Memory B cell (primary cell): ENCODE measurements at regions not wholly inside any gene's neighbourhood (a gene's known extent, or its start where the extent isn't known, plus 50 kb on each side); places are given as distances from the start of the nearest gene placed in this dataset.

Experiments used
- ATAC-seq: fragments of 150-1000 bp; cut with Tn5 transposase; 2 replicates; pipeline ENCODE4 v1.10.0; 2021; ENCODE audit warnings: low read depth, mild to moderate bottlenecking, moderate library complexity
- DNase-seq, 2 donors: peaks; one replicate each; pipeline ENCODE4 v3.0.0; 2022; ENCODE audit warnings: low spot score in 2 of 2
- H3K27ac Mint-ChIP-seq: one replicate; pipeline ENCODE4 v1.8.0; 2022; ENCODE audit warnings: mild to moderate bottlenecking, moderate library complexity, mixed read lengths
- H3K27me3 Mint-ChIP-seq: one replicate; pipeline ENCODE4 v1.8.0; 2022; ENCODE audit warnings: mixed read lengths
- H3K36me3 Mint-ChIP-seq: one replicate; pipeline ENCODE4 v1.8.0; 2022; ENCODE audit warnings: mild to moderate bottlenecking, mixed read lengths
- H3K4me1 Mint-ChIP-seq: one replicate; pipeline ENCODE4 v1.8.0; 2022; ENCODE audit warnings: mixed read lengths
- H3K4me3 Mint-ChIP-seq: one replicate; pipeline ENCODE4 v1.8.0; 2022; ENCODE audit warnings: mild to moderate bottlenecking, moderate library complexity, mixed read lengths
- H3K9me3 Mint-ChIP-seq: one replicate; pipeline ENCODE4 v1.8.0; 2022; ENCODE audit warnings: mixed read lengths

DNA sequence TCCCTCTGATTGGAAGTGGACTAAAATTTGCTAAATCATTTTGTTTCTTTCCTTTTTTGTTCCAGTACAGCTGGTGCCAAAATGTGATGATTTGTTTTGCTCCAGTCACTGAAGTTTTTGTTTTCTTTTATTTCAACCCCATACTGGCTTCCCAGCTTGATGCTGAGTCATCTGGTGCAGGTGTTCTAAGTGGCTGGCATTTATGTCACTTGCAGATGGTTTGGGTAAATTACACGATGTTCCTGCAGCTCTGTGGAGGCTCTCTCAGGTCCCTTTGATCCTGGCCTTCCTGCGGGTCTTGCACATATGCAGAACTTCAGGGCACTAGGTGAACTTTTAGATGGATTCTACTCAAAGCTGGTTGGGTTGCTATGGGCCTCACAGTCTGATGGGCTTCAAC, 577.7 kb downstream of the HAO1 start:
- no peaks in the 10 kb centered on the region for H3K36me3 Mint-ChIP-seq
- ATAC-seq (no peak), DNase-seq (no peak)
- H3K27ac Mint-ChIP-seq, result no peak overlapping the region
- no peaks in the 10 kb centered on the region for H3K4me1 Mint-ChIP-seq
- H3K9me3 Mint-ChIP-seq, result peaks cover 9% of the 10 kb centered on the region
- no peaks in the 10 kb centered on the region for H3K27me3 Mint-ChIP-seq
- H3K4me3 Mint-ChIP-seq, result no peak overlapping the region

DNA sequence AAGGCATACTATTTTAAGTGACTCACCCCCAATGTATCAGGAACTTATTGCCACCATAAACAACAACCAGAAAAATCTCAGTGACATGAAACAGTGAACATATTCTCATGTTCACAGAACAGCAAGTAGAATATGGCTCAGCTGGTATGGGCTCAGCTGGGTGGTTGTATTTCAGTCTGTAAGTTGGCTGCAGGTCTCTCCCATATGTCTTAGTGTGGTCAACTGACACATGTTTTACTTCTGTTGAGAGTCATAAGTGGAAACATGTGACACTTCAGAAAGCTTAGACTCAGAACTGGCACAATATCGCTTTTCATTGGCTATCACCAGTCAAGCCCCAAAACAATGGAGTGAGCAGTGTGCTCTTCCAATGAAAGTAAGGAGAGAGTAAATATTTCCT, 574.1 kb downstream of the HAO1 start:
- Mint-ChIP-seq H3K4me1 (no peaks in the 10 kb centered on the region), H3K4me3 (no peak overlapping the region), H3K36me3 (no peaks in the 10 kb centered on the region), H3K9me3 (peaks cover 10% of the 10 kb centered on the region), H3K27me3 (no peaks in the 10 kb centered on the region), H3K27ac (no peak overlapping the region)
- no peak for DNase-seq
- ATAC-seq, result no peak

DNA sequence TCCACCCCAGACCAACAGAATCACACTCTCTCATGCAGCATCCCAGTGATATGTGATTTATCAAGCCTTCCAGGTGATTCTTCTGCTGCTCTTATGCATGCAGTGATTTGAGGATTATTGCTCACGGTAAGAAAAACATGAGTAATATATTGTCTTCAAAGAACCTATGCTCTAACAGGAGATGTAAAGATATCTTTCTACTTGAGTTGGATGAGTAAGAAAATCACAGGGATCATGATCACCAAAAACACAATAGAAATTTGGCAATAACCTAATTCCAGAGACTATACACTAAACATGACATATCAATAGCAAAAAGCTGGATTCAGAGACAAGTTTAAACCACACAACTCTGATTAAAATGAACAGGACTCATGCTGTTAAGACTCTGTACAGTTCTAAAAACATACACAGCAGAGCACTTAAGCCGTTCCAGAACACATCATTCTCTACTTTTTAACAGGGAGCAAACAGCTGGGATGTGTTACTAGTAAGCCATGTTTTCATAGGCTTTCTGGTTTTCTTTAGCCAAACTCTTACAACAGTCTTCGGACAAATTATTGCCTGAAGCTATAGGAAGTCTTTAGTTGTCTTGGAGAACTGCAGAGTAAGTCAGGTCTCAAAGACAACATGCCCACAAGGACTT, 568.6 kb downstream of the HAO1 start:
- ATAC-seq, result no peak
- Mint-ChIP-seq H3K36me3 (no peaks in the 10 kb centered on the region), H3K27me3 (no peaks in the 10 kb centered on the region), H3K27ac (no peak overlapping the region), H3K4me3 (no peak overlapping the region), H3K4me1 (no peaks in the 10 kb centered on the region), H3K9me3 (peaks cover 4% of the 10 kb centered on the region)
- no peak for DNase-seq

DNA sequence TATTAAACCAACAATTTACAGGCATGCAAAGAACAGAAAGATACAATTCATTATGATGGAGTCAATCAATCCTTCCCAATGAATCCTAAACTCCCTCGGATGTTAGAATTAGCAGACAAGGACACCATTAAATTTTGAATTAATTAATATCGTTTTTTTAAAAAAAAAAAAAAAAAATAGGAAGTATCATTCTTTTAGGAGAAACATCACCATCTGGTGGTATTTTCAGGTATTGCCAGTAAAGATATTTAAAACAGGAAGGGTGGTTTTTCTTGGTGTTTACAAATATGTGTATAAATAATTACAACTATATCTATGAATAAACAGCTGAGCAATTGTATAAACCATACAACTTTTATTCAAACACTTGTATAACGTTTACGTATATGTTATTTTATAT, 564.4 kb downstream of the HAO1 start:
- no peaks in the 10 kb centered on the region for H3K27me3 Mint-ChIP-seq
- no peaks in the 10 kb centered on the region for H3K4me1 Mint-ChIP-seq
- H3K4me3 Mint-ChIP-seq, result no peak overlapping the region
- no peak overlapping the region for H3K27ac Mint-ChIP-seq
- DNase-seq (no peak), ATAC-seq (no peak)
- H3K36me3 Mint-ChIP-seq, result no peaks in the 10 kb centered on the region
- H3K9me3 Mint-ChIP-seq, result peaks cover 2% of the 10 kb centered on the region

DNA sequence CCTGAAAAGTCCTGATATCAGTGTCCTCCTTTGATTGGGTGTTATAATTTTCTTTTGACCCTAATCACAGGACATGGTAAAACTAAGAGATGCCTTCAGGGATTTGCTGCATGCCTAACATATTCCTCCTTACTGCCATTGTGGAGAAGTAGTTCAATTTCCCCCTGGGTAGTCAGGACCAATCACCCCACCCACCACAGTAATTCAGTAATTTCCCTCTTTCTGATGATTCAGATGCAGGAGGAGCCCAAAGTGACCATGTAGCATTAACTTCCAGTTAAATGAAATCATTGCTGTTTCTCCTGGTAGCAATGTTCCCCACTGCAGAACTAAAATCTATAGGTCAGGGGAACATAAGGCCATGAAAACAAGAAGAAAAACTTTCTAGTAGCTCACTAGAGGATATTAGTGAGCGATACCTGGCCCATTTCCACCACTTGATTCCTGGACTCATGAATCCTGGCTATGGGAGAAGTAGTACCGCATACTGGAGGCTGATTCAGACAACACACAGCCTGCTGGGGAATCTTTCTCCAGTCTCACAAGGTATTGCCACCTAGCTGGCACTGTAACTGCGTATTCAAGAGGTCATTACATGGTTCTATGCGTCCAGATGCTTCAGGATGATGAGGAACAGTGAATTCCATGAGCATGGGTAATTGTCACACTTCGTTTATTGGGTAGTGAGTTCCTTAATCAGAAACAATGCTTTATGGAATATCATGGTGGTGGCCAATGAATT, 561.2 kb downstream of the HAO1 start:
- no peak overlapping the region for H3K4me3 Mint-ChIP-seq
- ATAC-seq, result no peak
- no peaks in the 10 kb centered on the region for H3K27me3 Mint-ChIP-seq
- no peaks in the 10 kb centered on the region for H3K4me1 Mint-ChIP-seq
- DNase-seq, result no peak
- H3K9me3 Mint-ChIP-seq, result peaks cover 2% of the 10 kb centered on the region
- no peak overlapping the region for H3K27ac Mint-ChIP-seq
- no peaks in the 10 kb centered on the region for H3K36me3 Mint-ChIP-seq

DNA sequence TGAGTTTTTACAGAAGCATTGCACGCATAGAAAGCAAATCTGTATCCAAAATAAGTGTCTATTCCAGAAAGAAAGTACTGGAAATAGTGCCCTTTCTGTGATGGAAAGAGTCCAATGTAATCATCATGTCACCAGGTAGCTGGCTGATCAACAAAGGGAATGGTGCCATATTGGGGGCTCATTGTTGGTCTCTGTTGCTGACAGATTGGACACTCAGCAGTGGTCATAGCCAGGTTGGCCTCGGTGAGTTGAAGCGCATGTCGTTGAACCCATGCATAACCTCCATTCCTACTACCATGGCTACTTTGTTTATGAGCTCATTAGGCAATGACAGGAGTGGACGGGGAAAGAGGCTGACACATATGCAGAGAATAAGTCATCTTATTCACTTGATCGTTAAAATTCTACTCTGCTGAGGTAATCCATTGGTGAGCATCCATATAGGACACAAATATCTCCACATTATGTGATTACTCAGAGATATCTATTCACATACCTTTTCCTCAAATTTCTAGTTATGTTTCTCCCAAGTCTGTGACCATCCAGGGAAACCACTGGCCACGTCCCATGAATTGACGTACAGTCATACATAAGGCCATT, 560.5 kb downstream of the HAO1 start:
- peaks cover 2% of the 10 kb centered on the region for H3K9me3 Mint-ChIP-seq
- no peaks in the 10 kb centered on the region for H3K36me3 Mint-ChIP-seq
- no peak overlapping the region for H3K4me3 Mint-ChIP-seq
- DNase-seq, result no peak
- H3K4me1 Mint-ChIP-seq, result no peaks in the 10 kb centered on the region
- no peaks in the 10 kb centered on the region for H3K27me3 Mint-ChIP-seq
- no peak overlapping the region for H3K27ac Mint-ChIP-seq
- ATAC-seq, result no peak

DNA sequence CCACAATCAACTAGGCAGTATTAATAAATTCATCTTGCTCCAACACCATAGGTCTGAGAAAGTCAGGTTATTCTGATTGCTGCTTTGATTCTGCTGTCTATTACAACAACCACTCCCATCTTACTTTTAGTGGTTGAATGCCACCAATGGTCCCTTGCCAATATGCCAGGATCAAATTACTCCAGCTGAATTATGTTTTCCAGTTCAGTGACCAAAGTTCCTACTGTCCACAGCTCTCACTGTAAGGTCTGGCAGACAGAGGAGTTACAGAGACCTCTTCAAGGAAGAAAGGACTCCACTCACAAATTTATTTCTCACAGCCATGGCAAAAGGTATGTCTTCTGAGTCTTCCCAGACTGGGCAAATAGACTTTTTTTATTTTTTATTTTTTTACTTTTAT, 557.0 kb downstream of the HAO1 start:
- H3K9me3 Mint-ChIP-seq, result peaks cover 2% of the 10 kb centered on the region
- H3K36me3 Mint-ChIP-seq, result no peaks in the 10 kb centered on the region
- H3K27ac Mint-ChIP-seq, result no peak overlapping the region
- H3K4me3 Mint-ChIP-seq, result no peak overlapping the region
- H3K27me3 Mint-ChIP-seq, result no peaks in the 10 kb centered on the region
- no peak for DNase-seq
- ATAC-seq, result no peak
- H3K4me1 Mint-ChIP-seq, result no peaks in the 10 kb centered on the region

DNA sequence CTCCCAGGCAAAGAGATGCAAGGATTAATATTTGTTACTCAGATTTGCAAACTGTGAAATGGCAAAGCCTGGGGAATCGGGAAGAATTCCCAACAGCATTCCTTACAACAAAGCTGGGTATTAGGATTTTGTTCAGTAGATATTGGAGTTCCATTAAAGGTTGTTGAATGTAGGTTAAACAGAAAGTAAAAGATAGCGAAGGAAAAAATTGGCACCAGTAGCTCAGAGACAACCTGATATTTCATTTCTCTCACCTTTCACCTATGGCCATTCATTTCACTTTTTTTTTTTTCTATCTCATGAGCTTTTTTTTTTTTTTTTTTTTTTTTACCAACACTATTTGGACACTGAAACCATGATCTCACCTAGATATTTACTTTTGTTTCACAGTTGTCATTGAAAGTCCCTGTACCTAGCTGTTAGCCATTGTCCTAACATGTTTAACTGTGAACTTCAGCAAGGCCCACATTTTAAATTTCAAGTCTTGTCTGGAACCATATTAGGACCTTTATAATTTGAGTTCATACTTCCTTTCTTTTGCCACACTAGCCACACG, 552.5 kb downstream of the HAO1 start:
- Mint-ChIP-seq H3K27me3 (no peaks in the 10 kb centered on the region), H3K4me1 (no peaks in the 10 kb centered on the region), H3K27ac (no peak overlapping the region), H3K36me3 (no peaks in the 10 kb centered on the region), H3K9me3 (peaks cover 2% of the 10 kb centered on the region), H3K4me3 (no peak overlapping the region)
- ATAC-seq, result no peak
- no peak for DNase-seq

DNA sequence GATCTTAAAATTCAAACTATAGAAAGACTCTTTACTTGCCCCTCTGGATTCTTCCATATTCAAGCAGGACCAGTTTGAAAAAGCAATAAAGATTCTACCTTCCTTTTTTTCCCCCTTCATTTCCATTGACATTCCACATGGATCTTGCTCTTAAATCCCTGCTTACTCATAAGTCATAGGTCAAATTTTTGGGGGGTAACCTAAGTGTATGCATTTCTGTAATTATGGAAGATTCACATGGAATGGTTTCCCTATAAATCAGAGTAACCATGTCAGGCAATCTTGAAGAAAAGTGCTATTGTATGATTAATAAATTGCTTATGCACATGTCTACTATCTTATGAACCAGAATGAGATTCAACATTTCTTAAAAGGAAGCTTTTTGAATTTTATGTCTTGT, 551.0 kb downstream of the HAO1 start:
- H3K9me3 Mint-ChIP-seq, result peaks cover 2% of the 10 kb centered on the region

DNA sequence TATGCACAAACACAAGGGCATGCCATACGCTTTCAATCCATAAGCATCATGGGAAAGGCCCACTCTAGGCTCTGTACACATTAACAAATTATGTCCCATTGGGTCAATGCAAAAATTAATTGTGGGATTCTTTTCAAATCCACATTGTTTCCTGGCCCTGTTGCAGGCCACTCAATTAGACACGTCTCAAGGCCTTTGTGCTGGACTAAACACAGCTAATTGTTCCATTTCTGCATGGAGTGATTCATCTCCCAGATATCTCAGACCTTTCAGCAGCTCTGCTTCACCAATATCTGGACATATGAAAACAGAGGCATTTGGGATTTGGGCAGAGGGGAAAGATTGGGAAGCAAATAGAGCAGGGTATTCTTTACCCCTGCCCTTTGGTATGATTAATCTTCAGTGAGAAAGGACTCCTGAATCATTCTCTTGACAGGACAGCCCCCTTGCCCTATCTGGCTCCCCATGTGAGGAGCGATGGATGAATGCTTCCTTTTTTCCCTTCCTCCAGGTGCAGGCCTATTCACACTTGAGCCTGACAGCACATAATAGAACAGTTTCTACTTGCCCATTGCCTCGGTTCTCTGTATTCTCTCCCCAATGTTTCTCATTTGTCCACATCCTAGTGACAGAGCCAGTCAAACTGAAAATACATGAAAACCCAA, 547.6 kb downstream of the HAO1 start:
- Mint-ChIP-seq H3K4me1 (no peaks in the 10 kb centered on the region), H3K36me3 (no peaks in the 10 kb centered on the region), H3K9me3 (peaks cover 2% of the 10 kb centered on the region), H3K4me3 (no peak overlapping the region), H3K27ac (no peak overlapping the region), H3K27me3 (no peaks in the 10 kb centered on the region)
- DNase-seq (no peak), ATAC-seq (no peak)

More for the DNA sequence above, 551.0 kb downstream of the HAO1 start:
- ATAC-seq (no peak), DNase-seq (no peak)
- H3K27me3 Mint-ChIP-seq, result no peaks in the 10 kb centered on the region
- no peak overlapping the region for H3K27ac Mint-ChIP-seq
- no peaks in the 10 kb centered on the region for H3K4me1 Mint-ChIP-seq
- H3K36me3 Mint-ChIP-seq, result no peaks in the 10 kb centered on the region
- H3K4me3 Mint-ChIP-seq, result no peak overlapping the region

DNA sequence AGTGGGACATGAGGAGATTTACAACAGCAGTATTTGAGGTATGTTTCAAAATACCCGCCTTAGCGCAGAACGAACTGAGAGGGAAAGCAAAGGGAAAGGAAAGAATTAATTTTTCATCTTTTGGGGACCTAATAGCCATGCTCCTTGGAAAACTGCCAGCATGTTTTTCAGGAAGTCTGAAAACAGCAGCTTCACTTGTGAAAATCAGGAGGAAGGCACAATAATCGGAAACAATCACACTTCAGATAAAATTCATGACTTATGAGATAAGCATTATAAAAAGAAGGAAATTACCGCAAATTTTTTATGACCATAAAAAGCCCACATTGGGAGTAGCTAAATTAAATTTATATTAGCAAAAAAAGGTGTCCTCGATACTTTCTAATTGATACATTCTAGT, 541.1 kb downstream of the HAO1 start:
- Mint-ChIP-seq H3K36me3 (no peaks in the 10 kb centered on the region), H3K9me3 (peaks cover 5% of the 10 kb centered on the region), H3K4me3 (no peak overlapping the region), H3K4me1 (no peaks in the 10 kb centered on the region), H3K27me3 (no peaks in the 10 kb centered on the region), H3K27ac (no peak overlapping the region)
- ATAC-seq, result no peak
- DNase-seq, result no peak

DNA sequence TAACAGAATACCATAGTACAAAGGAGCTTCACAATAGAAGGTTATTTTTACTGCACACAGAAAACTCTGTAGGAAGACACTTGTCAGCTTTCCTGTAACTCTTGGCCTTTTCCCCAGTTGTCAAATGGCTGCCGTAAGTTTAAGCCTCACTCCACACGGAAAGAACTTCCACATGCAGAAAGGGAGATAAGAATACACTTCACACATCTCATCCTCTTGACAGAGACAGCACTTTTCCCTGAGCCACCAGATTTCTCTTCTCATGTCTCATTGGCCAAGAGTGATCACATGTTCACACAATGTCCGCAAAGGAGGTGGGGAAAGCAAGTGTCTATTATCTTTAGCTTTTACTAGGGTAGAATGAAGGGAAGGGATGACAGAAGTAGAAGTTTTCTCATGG, 540.7 kb downstream of the HAO1 start:
- H3K36me3 Mint-ChIP-seq, result no peaks in the 10 kb centered on the region
- H3K4me1 Mint-ChIP-seq, result no peaks in the 10 kb centered on the region
- no peak for DNase-seq
- peaks cover 5% of the 10 kb centered on the region for H3K9me3 Mint-ChIP-seq
- H3K27ac Mint-ChIP-seq, result no peak overlapping the region
- no peak for ATAC-seq
- no peaks in the 10 kb centered on the region for H3K27me3 Mint-ChIP-seq
- no peak overlapping the region for H3K4me3 Mint-ChIP-seq

DNA sequence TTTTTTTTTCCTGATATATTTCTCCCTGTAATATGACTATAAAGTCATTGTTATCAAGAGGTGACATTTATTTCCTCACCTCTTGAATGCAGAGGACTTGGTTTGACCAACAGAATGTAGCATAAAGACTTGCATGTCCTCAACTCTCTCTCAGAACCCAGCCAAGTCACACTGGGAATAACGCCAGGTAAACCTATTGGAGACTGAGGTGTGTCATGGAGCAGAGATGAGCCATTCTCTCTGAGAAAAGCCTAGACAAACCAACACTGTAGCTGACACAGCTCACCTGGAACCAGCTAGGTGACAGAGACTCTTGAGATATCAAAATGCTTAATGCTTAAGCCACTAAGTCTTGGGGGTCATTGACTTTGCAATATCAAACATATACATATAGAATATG, 533.6 kb downstream of the HAO1 start:
- Mint-ChIP-seq H3K4me1 (no peaks in the 10 kb centered on the region), H3K27me3 (no peaks in the 10 kb centered on the region), H3K36me3 (no peaks in the 10 kb centered on the region), H3K27ac (no peak overlapping the region), H3K9me3 (peaks cover 4% of the 10 kb centered on the region), H3K4me3 (no peak overlapping the region)
- ATAC-seq, result no peak
- no peak for DNase-seq

DNA sequence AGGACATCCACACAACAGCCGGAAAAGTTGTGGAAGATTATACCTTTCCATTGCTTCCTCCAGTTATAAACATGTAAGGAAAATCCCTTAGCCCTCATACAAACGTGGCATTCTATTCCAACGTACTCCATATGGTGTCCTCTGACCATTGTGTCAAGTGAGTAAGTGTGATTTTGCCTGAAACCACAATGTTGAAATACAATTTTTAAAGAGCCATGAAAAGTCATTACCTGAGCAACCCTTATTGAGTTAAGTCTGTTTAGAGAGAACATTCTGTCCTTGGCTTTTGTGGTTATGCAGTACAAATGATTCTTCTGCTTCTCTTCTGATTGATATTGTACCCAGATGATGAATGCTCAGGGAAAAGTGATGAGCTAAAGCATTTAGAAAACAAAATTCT, 530.1 kb downstream of the HAO1 start:
- no peak overlapping the region for H3K27ac Mint-ChIP-seq
- no peak for ATAC-seq
- H3K4me3 Mint-ChIP-seq, result no peak overlapping the region
- no peaks in the 10 kb centered on the region for H3K4me1 Mint-ChIP-seq
- H3K36me3 Mint-ChIP-seq, result no peaks in the 10 kb centered on the region
- no peaks in the 10 kb centered on the region for H3K27me3 Mint-ChIP-seq
- H3K9me3 Mint-ChIP-seq, result peaks cover 3% of the 10 kb centered on the region
- no peak for DNase-seq
